IPS DF 4.7 (cell line): ENCODE measurements at regions not wholly inside any gene's neighbourhood (a gene's known extent, or its start where the extent isn't known, plus 50 kb on each side); places are given as distances from the start of the nearest gene placed in this dataset.
"Not testable (repeated sequence)": the region's sequence is repeated elsewhere in the genome, so short reads cannot be mapped to it uniquely, and the experiment has no call there.

Experiments used
- DNase-seq: peaks from one replicate; pipeline ENCODE4 v3.0.0-alpha.2; 2013; ENCODE audit warnings: low spot score; ENCODE audit errors: extremely low read depth

GRCh38 chr18:5720132-5720531 lies 175.2 kb downstream of the TMEM200C start:
- no peak for DNase-seq

DNA sequence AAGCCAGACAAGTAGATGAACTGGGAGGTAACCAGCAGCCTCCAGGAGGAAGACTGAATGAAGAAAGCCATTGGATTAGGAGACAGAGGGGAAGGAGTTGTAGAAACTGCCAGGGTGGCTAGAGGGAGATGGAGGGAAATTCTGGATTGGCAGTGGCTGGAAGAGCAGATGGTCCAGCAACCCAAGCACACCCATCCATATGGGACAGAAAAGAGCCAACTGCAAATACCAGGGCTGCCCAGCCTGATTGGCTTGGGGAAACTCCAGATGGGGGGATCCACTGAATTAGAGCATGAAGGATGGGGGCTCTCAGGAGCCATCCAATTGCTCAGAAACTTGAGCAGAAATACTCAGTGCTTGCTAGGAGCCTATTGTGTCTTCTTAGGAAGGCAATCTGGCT lies 173.5 kb upstream of the EPB41L3 start:
- no peak for DNase-seq

DNA sequence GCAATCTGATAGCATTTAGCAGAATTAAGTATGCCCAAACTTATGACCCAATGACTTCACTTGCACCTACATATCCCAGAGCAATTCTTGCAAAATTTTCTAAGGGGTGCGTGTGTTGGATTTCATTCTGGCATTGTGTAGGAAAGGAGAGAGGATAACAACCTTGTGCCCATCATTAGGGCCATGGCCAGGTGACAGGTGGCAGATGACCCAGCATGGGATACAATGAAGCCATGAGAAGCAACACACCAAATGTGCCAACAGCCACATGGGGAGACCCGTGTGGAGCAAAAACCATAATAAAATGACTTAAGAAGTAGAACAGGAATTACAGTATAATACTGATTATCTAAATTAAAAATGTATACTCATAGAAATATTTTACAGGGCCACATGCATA lies 166.9 kb upstream of the EPB41L3 start:
- no peak for DNase-seq

DNA sequence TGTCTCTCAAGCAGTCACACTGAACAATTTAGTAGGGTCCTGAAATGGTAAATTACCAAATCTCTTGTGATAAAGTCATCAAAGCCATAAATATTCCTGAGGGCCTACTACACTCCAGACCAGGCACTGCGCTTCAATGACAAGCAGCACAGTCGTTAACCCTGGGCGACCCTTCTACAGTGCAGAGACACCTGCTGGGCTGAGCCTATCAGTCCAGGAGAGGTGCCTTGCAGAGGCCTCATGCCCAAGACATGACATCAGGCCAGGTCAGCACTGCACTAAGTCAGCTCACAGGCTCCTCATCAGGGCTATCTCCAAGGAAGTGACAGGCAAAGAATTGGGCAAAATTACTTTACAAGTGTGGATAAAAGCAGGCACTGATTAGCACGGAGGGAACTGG lies 166.4 kb upstream of the EPB41L3 start:
- DNase-seq, result no peak

DNA sequence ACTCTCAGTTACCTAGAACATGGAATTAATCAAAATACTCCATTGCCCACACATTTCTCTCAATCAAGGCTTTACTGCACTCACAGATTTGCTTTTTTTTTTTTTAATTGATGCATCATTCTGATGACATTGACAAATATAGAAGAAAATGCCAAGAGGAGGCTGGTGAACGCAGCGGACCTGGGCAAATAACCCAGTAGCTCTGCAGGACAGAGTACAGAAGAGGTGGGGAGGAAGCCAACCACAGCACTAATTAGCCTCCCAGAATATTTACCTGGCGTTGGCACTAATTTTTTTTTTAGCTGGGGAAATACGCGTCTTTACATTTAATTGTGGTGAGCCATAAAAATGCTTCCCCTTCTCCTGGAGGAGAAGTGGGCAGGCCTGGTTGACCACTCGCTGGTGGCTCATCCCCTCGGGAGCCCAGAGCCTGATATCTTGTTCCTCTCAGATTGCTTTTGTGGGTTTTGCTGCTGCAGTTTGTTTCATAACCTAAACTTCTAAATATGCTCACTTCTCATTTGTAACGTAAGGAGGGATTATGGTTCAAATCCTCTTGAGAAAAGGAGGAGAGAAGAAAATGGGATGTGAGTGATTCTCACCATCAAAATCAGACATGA lies 165.8 kb upstream of the EPB41L3 start:
- DNase-seq, result no peak

- DNase-seq, result no peak
These were observed 163.8 kb upstream of the EPB41L3 start for GRCh38 chr18:5707586-5707985.

- DNase-seq, result no peak
These were observed 161.6 kb upstream of the EPB41L3 start for GRCh38 chr18:5705393-5705792.

DNA sequence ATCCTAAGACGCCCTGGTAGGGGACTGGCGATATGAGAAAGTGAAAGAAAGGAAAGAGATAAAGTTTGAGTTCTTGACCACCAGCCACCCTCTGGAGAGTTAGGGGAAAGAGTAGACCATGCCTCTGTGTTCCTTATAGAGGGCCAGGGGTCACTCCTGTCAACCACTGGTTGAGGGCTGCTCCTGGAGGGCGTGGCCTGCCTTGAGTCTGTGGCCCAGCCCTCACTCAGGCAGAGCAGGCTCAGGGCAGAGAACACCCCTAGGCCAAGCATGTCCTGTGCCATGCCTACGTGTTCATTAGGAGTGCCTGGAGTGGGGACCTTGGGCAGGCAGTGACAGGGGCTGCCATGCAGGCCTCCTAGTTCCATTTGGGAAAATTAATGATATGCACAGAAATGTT lies 161.1 kb upstream of the EPB41L3 start:
- DNase-seq, result no peak

DNA sequence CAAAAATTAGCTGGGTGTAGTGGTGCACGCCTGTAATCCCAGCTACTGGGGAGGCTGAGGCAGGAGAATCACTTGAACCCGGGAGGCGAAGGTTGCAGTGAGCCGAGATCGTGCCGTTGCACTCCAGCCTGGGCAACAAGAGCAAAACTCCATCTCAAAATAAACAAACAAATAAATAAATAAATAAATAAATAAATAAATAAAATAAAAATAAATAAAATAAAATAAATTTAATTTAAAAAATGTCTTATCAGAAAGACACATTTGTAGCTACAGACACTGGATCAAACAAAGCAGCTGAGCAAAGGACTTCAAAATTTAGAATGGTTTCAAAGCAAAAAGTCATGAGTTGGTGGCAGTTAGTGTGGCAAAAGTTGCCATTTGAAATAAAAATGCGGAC lies 158.2 kb upstream of the EPB41L3 start:
- not testable (repeated sequence) for DNase-seq

- DNase-seq, result no peak
These were observed 150.0 kb upstream of the EPB41L3 start for GRCh38 chr18:5693699-5694294.

- DNase-seq, result no peak
These were observed 135.1 kb upstream of the EPB41L3 start for GRCh38 chr18:5678779-5679406.

- no peak for DNase-seq
These were observed 134.5 kb upstream of the EPB41L3 start for GRCh38 chr18:5678278-5678677.

GRCh38 chr18:5673616-5674015 lies 129.8 kb upstream of the EPB41L3 start:
- DNase-seq, result no peak

GRCh38 chr18:5669585-5669984 lies 125.8 kb upstream of the EPB41L3 start:
- no peak for DNase-seq

DNA sequence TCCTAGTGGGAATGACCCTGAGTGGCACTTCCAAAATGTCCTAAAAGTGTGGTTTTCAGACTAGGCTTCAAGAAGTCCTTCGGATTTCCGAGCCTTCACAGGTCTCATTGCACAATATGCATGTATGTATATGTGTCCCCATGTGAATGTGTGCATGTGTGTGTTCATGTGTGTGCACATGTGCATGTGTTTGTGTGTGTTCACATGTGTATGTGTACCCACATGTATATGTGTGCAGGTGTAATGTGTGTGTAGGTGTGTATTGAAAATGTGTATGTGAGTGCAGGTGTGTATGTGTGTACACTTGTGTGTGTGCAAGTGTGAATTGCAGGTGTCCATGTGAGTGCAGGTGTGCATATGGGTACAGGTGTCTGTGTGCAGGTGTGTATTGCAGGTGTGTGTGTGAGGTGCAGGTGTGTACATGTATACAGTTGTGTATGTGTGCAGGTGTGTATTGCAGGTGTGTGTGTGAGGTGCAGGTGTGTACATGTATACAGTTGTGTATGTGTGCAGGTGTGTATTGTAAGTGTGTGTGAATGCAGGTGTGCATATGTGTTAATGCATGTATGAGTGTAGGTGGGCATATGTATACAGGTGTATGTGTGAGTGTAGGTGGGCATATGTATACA lies 124.4 kb upstream of the EPB41L3 start:
- no peak for DNase-seq

DNA sequence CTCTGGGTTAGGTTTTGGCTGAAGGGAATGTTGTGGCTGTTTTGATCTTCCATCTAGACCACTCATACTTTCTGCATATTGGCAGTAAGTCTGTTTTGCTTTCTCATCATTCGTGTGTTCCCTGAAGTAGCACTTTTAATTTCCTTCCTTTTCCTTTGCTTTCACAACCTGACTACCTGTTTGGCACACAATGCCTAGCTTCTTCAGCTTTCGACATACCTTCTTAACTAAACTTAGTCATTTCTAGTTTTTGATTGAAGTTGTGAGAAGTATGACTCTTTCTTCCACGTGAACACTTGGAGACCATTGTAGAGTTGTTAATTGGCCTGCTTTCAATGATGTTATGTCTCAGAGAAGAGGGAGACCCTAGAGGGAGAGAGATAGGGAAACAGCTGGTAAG lies 123.6 kb upstream of the EPB41L3 start:
- no peak for DNase-seq

- DNase-seq, result no peak
These were observed 118.8 kb upstream of the EPB41L3 start for GRCh38 chr18:5662586-5663090.

- no peak for DNase-seq
These were observed 117.4 kb upstream of the EPB41L3 start for GRCh38 chr18:5661179-5661578.

- DNase-seq, result no peak
These were observed 110.0 kb upstream of the EPB41L3 start for GRCh38 chr18:5653802-5654201.

DNA sequence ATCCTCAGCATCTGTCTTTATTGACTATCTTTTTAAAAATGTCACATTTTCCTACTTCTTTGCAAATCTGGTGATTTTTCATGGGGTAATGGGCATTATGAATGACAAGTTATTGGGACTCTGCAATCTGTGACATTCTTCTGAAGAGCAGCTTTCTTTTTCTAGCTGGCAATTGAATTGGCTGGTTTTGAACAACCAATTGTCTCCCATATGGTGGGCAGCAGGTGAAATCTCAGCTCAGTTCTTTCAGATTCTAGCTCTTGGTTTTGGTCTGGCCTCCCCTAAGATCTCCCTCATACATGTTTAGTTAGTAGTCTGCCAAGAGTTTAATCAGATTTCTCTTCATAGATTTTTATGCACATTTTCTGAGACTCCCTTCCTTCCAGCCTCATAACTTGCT lies 107.9 kb upstream of the EPB41L3 start:
- DNase-seq, result no peak

DNA sequence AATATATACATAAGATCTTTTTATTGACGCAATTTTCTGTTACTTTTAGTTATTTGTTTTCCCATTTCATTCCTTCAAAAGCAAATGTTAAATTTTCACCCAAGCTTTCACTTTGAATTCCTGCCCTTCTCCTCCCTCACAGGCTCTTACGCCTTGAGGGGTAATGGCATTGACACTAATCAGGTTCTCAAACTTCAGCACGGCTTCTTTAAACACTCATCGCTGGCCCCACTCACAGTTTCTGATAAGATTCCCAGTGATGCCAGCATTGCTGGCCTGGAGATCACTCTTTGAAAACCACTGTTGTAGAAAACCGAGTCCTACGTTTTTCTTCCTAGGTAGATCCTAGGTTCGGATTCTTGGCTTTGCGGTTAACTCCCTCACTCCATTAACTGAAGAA lies 105.6 kb upstream of the EPB41L3 start:
- DNase-seq, result no peak

DNA sequence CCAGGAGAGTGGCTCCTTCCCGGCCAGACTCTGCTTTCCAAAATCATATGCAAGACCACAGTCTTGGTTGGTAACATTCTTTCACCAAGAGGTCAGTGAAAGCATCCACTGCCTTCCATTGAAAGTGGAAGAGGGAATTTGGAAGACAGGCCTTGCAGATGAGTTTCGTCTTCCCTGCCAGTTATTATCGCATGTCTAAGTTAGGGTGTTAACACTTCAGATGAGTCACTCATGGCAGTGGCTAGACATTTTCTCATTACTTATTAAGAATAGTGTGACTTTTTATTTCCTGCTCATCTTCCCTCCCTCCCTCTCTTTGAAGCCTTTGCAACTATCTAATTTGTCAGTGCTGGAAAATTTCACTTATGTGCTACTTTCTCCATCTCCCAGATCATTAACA lies 102.9 kb upstream of the EPB41L3 start:
- DNase-seq, result no peak
